ENCODE measurements at regions not wholly inside any gene's neighbourhood (a gene's known extent, or its start where the extent isn't known, plus 50 kb on each side); places are given as distances from the start of the nearest gene placed in this dataset.

DNA sequence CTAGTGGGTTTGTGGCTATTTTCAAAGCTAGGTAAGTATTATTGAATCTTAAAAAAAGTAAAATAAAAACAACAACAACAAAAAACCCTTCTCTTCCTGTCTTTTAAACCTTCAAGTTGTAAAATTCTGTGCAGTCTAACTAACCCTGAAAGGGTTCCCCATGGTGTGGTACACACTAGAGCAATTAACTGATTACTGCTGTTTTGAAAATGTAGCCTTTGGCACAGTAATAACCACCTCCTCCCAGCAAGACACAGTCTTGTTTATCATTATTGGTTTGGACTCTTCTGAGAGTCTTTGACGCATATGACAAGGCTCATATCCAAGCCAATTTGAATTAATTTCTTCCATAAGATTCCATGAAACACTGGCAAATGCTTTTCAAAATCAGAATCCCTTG is 2184.6 kb upstream of the PIK3C3 start:
- no peaks in the 10 kb centered on the region for H4K20me1 ChIP-seq (ENCODE audit: insufficient read depth, low read length)
- no peaks in the 10 kb centered on the region for H3K36me3 ChIP-seq (ENCODE audit: insufficient read depth, low read length)
- no peaks in the 10 kb centered on the region for H3K27me3 ChIP-seq (ENCODE audit: insufficient read depth, low read length)
- H3K9me2 ChIP-seq (ENCODE audit: low read depth, low read length), result no peaks in the 10 kb centered on the region
- H3K9me3 ChIP-seq (ENCODE audit: low read length), result no peaks in the 10 kb centered on the region
- no peaks in the 10 kb centered on the region for H3K4me1 ChIP-seq (ENCODE audit: insufficient read depth, low read length, severe bottlenecking)
- TF ChIP-seq, protein P1, sequence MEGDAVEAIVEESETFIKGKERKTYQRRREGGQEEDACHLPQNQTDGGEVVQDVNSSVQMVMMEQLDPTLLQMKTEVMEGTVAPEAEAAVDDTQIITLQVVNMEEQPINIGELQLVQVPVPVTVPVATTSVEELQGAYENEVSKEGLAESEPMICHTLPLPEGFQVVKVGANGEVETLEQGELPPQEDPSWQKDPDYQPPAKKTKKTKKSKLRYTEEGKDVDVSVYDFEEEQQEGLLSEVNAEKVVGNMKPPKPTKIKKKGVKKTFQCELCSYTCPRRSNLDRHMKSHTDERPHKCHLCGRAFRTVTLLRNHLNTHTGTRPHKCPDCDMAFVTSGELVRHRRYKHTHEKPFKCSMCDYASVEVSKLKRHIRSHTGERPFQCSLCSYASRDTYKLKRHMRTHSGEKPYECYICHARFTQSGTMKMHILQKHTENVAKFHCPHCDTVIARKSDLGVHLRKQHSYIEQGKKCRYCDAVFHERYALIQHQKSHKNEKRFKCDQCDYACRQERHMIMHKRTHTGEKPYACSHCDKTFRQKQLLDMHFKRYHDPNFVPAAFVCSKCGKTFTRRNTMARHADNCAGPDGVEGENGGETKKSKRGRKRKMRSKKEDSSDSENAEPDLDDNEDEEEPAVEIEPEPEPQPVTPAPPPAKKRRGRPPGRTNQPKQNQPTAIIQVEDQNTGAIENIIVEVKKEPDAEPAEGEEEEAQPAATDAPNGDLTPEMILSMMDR (IDR thresholded peaks at IDR 0.05; ENCODE audit: low read length), result no peak
- TF ChIP-seq EZH2 (IDR thresholded peaks at IDR 0.05; ENCODE audit: borderline replicate concordance, low read length), result no peak
- no peak overlapping the region for H3K9ac ChIP-seq (ENCODE audit: low read length)
- H3K79me2 ChIP-seq (ENCODE audit: insufficient read depth, low read length), result no peaks in the 10 kb centered on the region
- H3K27ac ChIP-seq (ENCODE audit: low read depth, low read length, poor library complexity, severe bottlenecking), result no peak overlapping the region
- H3F3A ChIP-seq (ENCODE audit: insufficient read depth, low read length), result no peaks in the 10 kb centered on the region
- no peak overlapping the region for H3K4me2 ChIP-seq (ENCODE audit: low read length)
- no peak overlapping the region for H2AFZ ChIP-seq (ENCODE audit: low read length)
- H3K4me3 ChIP-seq (ENCODE audit: low read depth, low read length, poor library complexity, severe bottlenecking), result no peak overlapping the region

DNA sequence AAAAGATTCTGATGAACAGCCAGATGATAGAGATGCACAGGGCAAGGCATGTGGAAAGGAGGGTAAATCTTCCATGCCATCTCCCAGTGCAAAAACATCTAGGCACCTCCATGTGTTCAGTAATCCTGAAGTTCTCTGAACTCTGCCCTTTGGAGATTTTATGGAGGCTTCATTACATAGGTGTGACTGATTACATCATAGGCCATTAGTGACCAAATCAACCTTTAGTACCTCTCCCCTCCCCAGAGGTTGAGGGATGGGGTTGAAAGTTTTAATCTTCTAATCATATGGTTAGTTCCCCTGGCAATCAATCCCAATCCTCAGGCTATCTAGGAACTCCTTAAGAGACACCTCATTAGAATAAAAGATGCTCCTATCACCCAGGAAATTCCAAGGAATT is 2190.2 kb upstream of the PIK3C3 start:
- Histone ChIP-seq H3K4me3 (ENCODE audit: low read depth, low read length, poor library complexity, severe bottlenecking) (no peak overlapping the region), H2AFZ (ENCODE audit: low read length) (no peak overlapping the region), H3K27ac (ENCODE audit: low read depth, low read length, poor library complexity, severe bottlenecking) (no peak overlapping the region), H4K20me1 (ENCODE audit: insufficient read depth, low read length) (no peaks in the 10 kb centered on the region), H3K9me2 (ENCODE audit: low read depth, low read length) (no peaks in the 10 kb centered on the region), H3K79me2 (ENCODE audit: insufficient read depth, low read length) (no peaks in the 10 kb centered on the region), H3F3A (ENCODE audit: insufficient read depth, low read length) (no peaks in the 10 kb centered on the region), H3K36me3 (ENCODE audit: insufficient read depth, low read length) (no peaks in the 10 kb centered on the region), H3K9ac (ENCODE audit: low read length) (no peak overlapping the region), H3K4me1 (ENCODE audit: insufficient read depth, low read length, severe bottlenecking) (no peaks in the 10 kb centered on the region), H3K4me2 (ENCODE audit: low read length) (no peak overlapping the region), H3K27me3 (ENCODE audit: insufficient read depth, low read length) (no peaks in the 10 kb centered on the region), H3K9me3 (ENCODE audit: low read length) (no peaks in the 10 kb centered on the region)
- TF ChIP-seq EZH2 (IDR thresholded peaks at IDR 0.05; ENCODE audit: borderline replicate concordance, low read length), result no peak
- TF ChIP-seq, protein P1 (IDR thresholded peaks at IDR 0.05; ENCODE audit: low read length), result no peak

DNA sequence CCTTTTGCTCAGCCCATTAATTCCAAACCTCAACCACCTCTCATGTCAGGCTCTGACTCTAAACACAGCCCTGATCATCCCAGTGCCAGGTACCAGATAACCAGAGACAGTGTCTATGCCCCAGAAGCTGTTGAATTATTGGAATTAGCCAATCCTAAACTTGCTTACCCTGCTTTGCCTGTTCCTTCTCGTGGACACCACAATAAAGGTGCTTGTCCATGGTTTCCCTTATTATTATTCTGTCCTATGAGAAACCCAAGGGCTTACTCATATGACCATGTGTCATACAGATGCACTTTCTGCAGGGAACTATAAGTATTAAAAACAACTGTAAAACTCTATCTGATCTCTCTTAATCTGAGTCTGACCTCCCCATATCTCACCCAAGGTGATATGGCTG is 2193.8 kb upstream of the PIK3C3 start:
- no peak for TF ChIP-seq EZH2 (IDR thresholded peaks at IDR 0.05; ENCODE audit: borderline replicate concordance, low read length)
- TF ChIP-seq, protein P1 (IDR thresholded peaks at IDR 0.05; ENCODE audit: low read length), result no peak
- Histone ChIP-seq H3K4me2 (ENCODE audit: low read length) (no peak overlapping the region), H3K27me3 (ENCODE audit: insufficient read depth, low read length) (no peaks in the 10 kb centered on the region), H3K9me3 (ENCODE audit: low read length) (no peaks in the 10 kb centered on the region), H3K4me1 (ENCODE audit: insufficient read depth, low read length, severe bottlenecking) (no peaks in the 10 kb centered on the region), H2AFZ (ENCODE audit: low read length) (no peak overlapping the region), H3K79me2 (ENCODE audit: insufficient read depth, low read length) (no peaks in the 10 kb centered on the region), H3K36me3 (ENCODE audit: insufficient read depth, low read length) (no peaks in the 10 kb centered on the region), H3K27ac (ENCODE audit: low read depth, low read length, poor library complexity, severe bottlenecking) (no peak overlapping the region), H3K9ac (ENCODE audit: low read length) (no peak overlapping the region), H3K4me3 (ENCODE audit: low read depth, low read length, poor library complexity, severe bottlenecking) (no peak overlapping the region), H4K20me1 (ENCODE audit: insufficient read depth, low read length) (no peaks in the 10 kb centered on the region), H3K9me2 (ENCODE audit: low read depth, low read length) (no peaks in the 10 kb centered on the region), H3F3A (ENCODE audit: insufficient read depth, low read length) (no peaks in the 10 kb centered on the region)
